Lung (tissue), 9 donors: ENCODE measurements at regions not wholly inside any gene's neighbourhood (a gene's known extent, or its start where the extent isn't known, plus 50 kb on each side); places are given as distances from the start of the nearest gene placed in this dataset.
"Not testable (repeated sequence)": the region's sequence is repeated elsewhere in the genome, so short reads cannot be mapped to it uniquely, and the experiment has no call there.

Experiments
- ATAC-seq: fragments of 200-7000 bp; cut with Tn5 transposase; one replicate; pipeline ENCODE4 v1.9.1; 2020; ENCODE audit warnings: moderate number of reproducible peaks; ENCODE audit not compliant: insufficient read depth, low FRiP score
- DNase-seq, 3 donors: peaks; one replicate each; pipeline ENCODE4 v3.0.0-alpha.2; 2013 to 2017
- H3K27ac ChIP-seq, 2 donors: one replicate each; pipeline ENCODE4 v1.5.1; 2013; ENCODE audit warnings: mild to moderate bottlenecking in 2 of 2, moderate library complexity in 2 of 2, control low read depth in 1 of 2, inconsistent platforms in 1 of 2, low read depth in 1 of 2, low read length in 1 of 2
- H3K27me3 ChIP-seq, 3 donors: one replicate each; pipeline ENCODE4 v1.5.1; 2013; ENCODE audit warnings: low read length in 2 of 3; ENCODE audit not compliant: control insufficient read depth in 3 of 3, insufficient read depth in 3 of 3
- H3K36me3 ChIP-seq, 4 donors: one replicate each; pipeline ENCODE4 v1.5.1; 2013; ENCODE audit warnings: low read length in 4 of 4, mild to moderate bottlenecking in 1 of 4, moderate library complexity in 1 of 4; ENCODE audit not compliant: control insufficient read depth in 4 of 4, insufficient read depth in 4 of 4
- H3K4me1 ChIP-seq, 5 donors: one replicate each; pipeline ENCODE4 v1.5.1; 2013; ENCODE audit warnings: low read length in 5 of 5, mild to moderate bottlenecking in 2 of 5, moderate library complexity in 1 of 5; ENCODE audit not compliant: control insufficient read depth in 5 of 5, insufficient read depth in 5 of 5
- H3K4me3 ChIP-seq: one replicate; pipeline ENCODE4 v1.5.1; 2013; ENCODE audit warnings: mild to moderate bottlenecking, control low read depth, moderate library complexity
- H3K9ac ChIP-seq, 2 donors: one replicate each; pipeline ENCODE4 v1.5.1; 2013; ENCODE audit warnings: low read length in 2 of 2, control low read depth in 1 of 2; ENCODE audit not compliant: insufficient read depth in 1 of 2
- H3K9me3 ChIP-seq, 4 donors: one replicate each; pipeline ENCODE4 v1.5.1; 2013; ENCODE audit warnings: low read length in 3 of 4, mild to moderate bottlenecking in 1 of 4, moderate library complexity in 1 of 4; ENCODE audit not compliant: control insufficient read depth in 4 of 4, insufficient read depth in 3 of 4
- whole genome bisulfite sequencing, 2 donors: extraction: QIAGEN DNeasy Blood & Tissue Kit; methylation state at CpG; one replicate each; pipeline ENCODE4 v1.1.7; 2013; 5-methylcytosine and 5-hydroxymethylcytosine counted together
- donor health status: Bipolar disorder and iron deficiency.
- donor health status: healthy.
- donor health status: DM: yes; HTN: yes; CAD: no.

GRCh38 chr9:66824169-66824568 is 76.4 kb upstream of the ZNF658 start:
- not testable (repeated sequence) for DNase-seq, H3K27ac ChIP-seq, H3K4me3 ChIP-seq, H3K36me3 ChIP-seq, H3K4me1 ChIP-seq, H3K9ac ChIP-seq, ATAC-seq, H3K9me3 ChIP-seq, H3K27me3 ChIP-seq
- WGBS, 2 donors: 83 to 91% methylated on average over 6 of the region's 6 CpGs

- not testable (repeated sequence) for H3K4me3 ChIP-seq, H3K9me3 ChIP-seq, DNase-seq, H3K4me1 ChIP-seq, H3K27me3 ChIP-seq, H3K9ac ChIP-seq, H3K27ac ChIP-seq, ATAC-seq, H3K36me3 ChIP-seq
- 95% methylated on average over 13 of the region's 13 CpGs for WGBS, 2 donors
These were observed 70.7 kb upstream of the ZNF658 start for GRCh38 chr9:66829853-66830252.

GRCh38 chr9:66830777-66831497 is 69.6 kb upstream of the ZNF658 start:
- 91 to 93% methylated on average over 16 of the region's 34 CpGs for WGBS, 2 donors
- not testable (repeated sequence) for H3K27ac ChIP-seq, H3K4me3 ChIP-seq, H3K4me1 ChIP-seq, ATAC-seq, H3K9me3 ChIP-seq, DNase-seq, H3K9ac ChIP-seq, H3K27me3 ChIP-seq, H3K36me3 ChIP-seq

- not testable (repeated sequence) for ATAC-seq, H3K27me3 ChIP-seq, DNase-seq, H3K4me1 ChIP-seq, H3K27ac ChIP-seq, H3K36me3 ChIP-seq, H3K9ac ChIP-seq, H3K9me3 ChIP-seq, H3K4me3 ChIP-seq
- 83 to 95% methylated on average over 4 to 5 of the region's 7 CpGs for WGBS, 2 donors
These were observed 68.3 kb upstream of the ZNF658 start for GRCh38 chr9:66832222-66832621.

GRCh38 chr9:66837242-66837937 is 63.1 kb upstream of the ZNF658 start:
- H3K36me3 ChIP-seq, ATAC-seq, H3K4me3 ChIP-seq, H3K27ac ChIP-seq, H3K9ac ChIP-seq, H3K9me3 ChIP-seq, H3K27me3 ChIP-seq, H3K4me1 ChIP-seq, DNase-seq: not testable (repeated sequence)
- WGBS, 2 donors: 90 to 91% methylated on average over 2 of the region's 9 CpGs
